IMR-90 (cell line): ENCODE measurements at regions not wholly inside any gene's neighbourhood (a gene's known extent, or its start where the extent isn't known, plus 50 kb on each side); places are given as distances from the start of the nearest gene placed in this dataset.

Experiments
- ATAC-seq: fragments of 200-7000 bp; cut with Tn5 transposase; 2 replicates; pipeline ENCODE4 v1.9.1; 2020; ENCODE audit warnings: low read depth, mild to moderate bottlenecking, moderate library complexity
- BruUV-seq: library from RNA; stranded (reverse); fragments of 400-500 nt; replicated peaks from 2 replicates; lab custom pipeline; 2021; lab: Mats Ljungman, UMichigan
- CTCF ChIA-PET: fragments of 300-600 bp; formaldehyde crosslinking; extraction: SDS; loops from one replicate; lab custom pipeline; 2021; ENCODE audit warnings: antibody characterized with exemption; lab: Yijun Ruan, JAX
- POLR2A ChIA-PET: fragments of 300-600 bp; sonication (Branson Sonifier 250); formaldehyde crosslinking; loops from one replicate; lab custom pipeline; 2022; ENCODE audit warnings: antibody characterized with exemption; ENCODE audit not compliant: unreplicated experiment; lab: Charles Lee
- DNase-seq: peaks from one replicate; pipeline ENCODE4 v3.0.0; 2013
- H2AFZ ChIP-seq: replicated peaks from 2 replicates; pipeline ENCODE3; 2013; ENCODE audit warnings: low read length, mild to moderate bottlenecking; ENCODE audit not compliant: poor library complexity
- H2AK5ac ChIP-seq: 2 replicates; pipeline ENCODE4 v1.6.1; 2013; ENCODE audit warnings: low read depth, low read length, inconsistent platforms
- H2AK9ac ChIP-seq: replicated peaks from 2 replicates; pipeline ENCODE3; 2013; ENCODE audit warnings: mild to moderate bottlenecking, low read depth, low read length, moderate library complexity; ENCODE audit not compliant: poor library complexity
- H2BK120ac ChIP-seq: 2 replicates; pipeline ENCODE4 v1.6.1; 2013; ENCODE audit warnings: low read depth, low read length, inconsistent platforms
- H2BK15ac ChIP-seq: 3 replicates; pipeline ENCODE4 v1.6.1; 2013; ENCODE audit warnings: low read depth, low read length, inconsistent platforms
- H2BK20ac ChIP-seq: 2 replicates; pipeline ENCODE4 v1.6.1; 2013; ENCODE audit warnings: low read depth, mild to moderate bottlenecking, inconsistent platforms, low read length, moderate library complexity
- H2BK5ac ChIP-seq: 2 replicates; pipeline ENCODE4 v1.6.1; 2013; ENCODE audit warnings: mild to moderate bottlenecking, low read depth, low read length, inconsistent platforms; ENCODE audit not compliant: poor library complexity, severe bottlenecking
- H3K14ac ChIP-seq: replicated peaks from 2 replicates; pipeline ENCODE4 v1.6.1; 2013; ENCODE audit warnings: low read depth, low read length, inconsistent platforms
- H3K18ac ChIP-seq: 2 replicates; pipeline ENCODE4 v1.6.1; 2013; ENCODE audit warnings: low read depth, low read length, control low read depth
- H3K23ac ChIP-seq: 2 replicates; pipeline ENCODE4 v1.6.1; 2013; ENCODE audit warnings: low read depth, low read length, inconsistent platforms
- H3K27ac ChIP-seq: 2 replicates; pipeline ENCODE4 v1.5.1; 2013; ENCODE audit warnings: mild to moderate bottlenecking, control low read depth, low read length; ENCODE audit not compliant: insufficient read depth
- H3K27me3 ChIP-seq: 2 replicates; pipeline ENCODE4 v1.6.1; 2013; ENCODE audit warnings: low read length; ENCODE audit not compliant: control insufficient read depth, insufficient read depth
- H3K36me3 ChIP-seq: 2 replicates; pipeline ENCODE4 v1.6.1; 2013; ENCODE audit warnings: low read length, mixed read lengths; ENCODE audit not compliant: control insufficient read depth, insufficient read depth
- H3K4ac ChIP-seq: 2 replicates; pipeline ENCODE4 v1.6.1; 2013; ENCODE audit warnings: low read depth, low read length, inconsistent platforms
- H3K4me1 ChIP-seq: 2 replicates; pipeline ENCODE4 v1.6.1; 2013; ENCODE audit warnings: low read length, mixed read lengths; ENCODE audit not compliant: control insufficient read depth, insufficient read depth
- H3K4me2 ChIP-seq: 2 replicates; pipeline ENCODE4 v1.6.1; 2013; ENCODE audit warnings: low read depth, mild to moderate bottlenecking, control low read depth, low read length, moderate library complexity
- H3K4me3 ChIP-seq: 2 replicates; pipeline ENCODE4 v1.5.1; 2013; ENCODE audit warnings: low read depth, mild to moderate bottlenecking, control low read depth, low read length, moderate library complexity; ENCODE audit not compliant: insufficient read depth
- H3K56ac ChIP-seq: 2 replicates; pipeline ENCODE4 v1.6.1; 2013; ENCODE audit warnings: low read length, inconsistent platforms; ENCODE audit not compliant: insufficient read depth; ENCODE audit errors: extremely low read depth
- H3K79me1 ChIP-seq, 2 experiments: 2 replicates each; pipeline ENCODE4 v1.6.1; 2013; ENCODE audit warnings: low read length in 2 of 2, inconsistent platforms in 1 of 2, low read depth in 1 of 2
- H3K9ac ChIP-seq: 2 replicates; pipeline ENCODE4 v1.6.1; 2013; ENCODE audit warnings: low read depth, low read length, control low read depth
- H3K9me1 ChIP-seq: 2 replicates; pipeline ENCODE4 v1.6.1; 2013; ENCODE audit warnings: low read length, inconsistent platforms; ENCODE audit not compliant: insufficient read depth
- H3K9me3 ChIP-seq: 2 replicates; pipeline ENCODE4 v1.6.1; 2013; ENCODE audit warnings: low read length; ENCODE audit not compliant: control insufficient read depth, insufficient read depth
- H4K20me1 ChIP-seq: 2 replicates; pipeline ENCODE4 v1.6.1; 2013; ENCODE audit warnings: low read length, inconsistent platforms; ENCODE audit not compliant: insufficient read depth
- H4K5ac ChIP-seq: 2 replicates; pipeline ENCODE4 v1.6.1; 2013; ENCODE audit warnings: mild to moderate bottlenecking, low read depth, low read length, control low read depth
- H4K8ac ChIP-seq, 2 experiments: 2 replicates each; pipeline ENCODE4 v1.6.1; 2013; ENCODE audit warnings: low read depth in 2 of 2, low read length in 2 of 2, control low read depth in 1 of 2, inconsistent platforms in 1 of 2
- H4K91ac ChIP-seq: 2 replicates; pipeline ENCODE4 v1.6.1; 2013; ENCODE audit warnings: low read depth, low read length, inconsistent platforms; ENCODE audit not compliant: insufficient read depth
- BHLHE40 ChIP-seq: fragments of 150-350 bp; IDR thresholded peaks from 2 replicates; pipeline ENCODE4 v1.6.1; 2016; ENCODE audit warnings: mild to moderate bottlenecking, low read depth, low read length
- CEBPB ChIP-seq: IDR thresholded peaks from 2 replicates; pipeline ENCODE4 v1.6.1; 2012; ENCODE audit warnings: low read depth, low read length, improper control_type of control experiment
- FOS ChIP-seq: fragments of 150-350 bp; IDR thresholded peaks from 2 replicates; pipeline ENCODE4 v1.6.1; 2016; ENCODE audit warnings: low read depth, low read length
- MAFK ChIP-seq: IDR thresholded peaks from 2 replicates; pipeline ENCODE4 v1.6.1; 2012; ENCODE audit warnings: low read depth, low read length, improper control_type of control experiment
- MAZ ChIP-seq: IDR thresholded peaks from 2 replicates; pipeline ENCODE4 v1.6.1; 2012; ENCODE audit warnings: low read depth, mild to moderate bottlenecking, low read length, improper control_type of control experiment, moderate library complexity, borderline replicate concordance
- NFE2L2 ChIP-seq: fragments of 150-350 bp; IDR thresholded peaks from 2 replicates; pipeline ENCODE4 v1.6.1; 2016; ENCODE audit warnings: low read depth, mild to moderate bottlenecking, low read length
- POLR2A ChIP-seq: IDR thresholded peaks from 2 replicates; pipeline ENCODE4 v1.6.1; 2012; ENCODE audit warnings: mild to moderate bottlenecking, low read depth, low read length
- RAD21 ChIP-seq: IDR thresholded peaks from 2 replicates; pipeline ENCODE4 v1.6.1; 2012; ENCODE audit warnings: low read length, improper control_type of control experiment
- RCOR1 ChIP-seq: IDR thresholded peaks from 2 replicates; pipeline ENCODE4 v1.6.1; 2012; ENCODE audit warnings: mild to moderate bottlenecking, low read length, improper control_type of control experiment; ENCODE audit not compliant: insufficient replicate concordance
- SMC3 ChIP-seq: fragments of 150-350 bp; IDR thresholded peaks from 2 replicates; pipeline ENCODE4 v1.6.1; 2016; ENCODE audit warnings: low read depth, mild to moderate bottlenecking, antibody characterized with exemption, low read length, moderate library complexity
- WGBS, 2 experiments: methylation state at CpG; one replicate each; pipeline versions ENCODE4 v1.1.5 to v1.1.7; 2013; ENCODE audit warnings: missing lambda C conversion rate in 2 of 2; ENCODE audit not compliant: insufficient read length in 1 of 2; ENCODE audit errors: extremely low coverage in 2 of 2; 5-methylcytosine and 5-hydroxymethylcytosine counted together
- dilution Hi-C: fragments of 300-500 bp; cut with HindIII; formaldehyde crosslinking; loops from one replicate; pipeline ENCODE4 v1.14.3; 2018; ENCODE audit warnings: low sequenced_read_pairs; ENCODE audit not compliant: unreplicated experiment
- in situ Hi-C: fragments of 300-500 bp; cut with MboI; formaldehyde crosslinking; loops from 3 replicates; pipeline ENCODE4 v1.14.3; 2019; ENCODE audit warnings: low sequenced_read_pairs, inconsistent platforms, mixed read lengths
- intact Hi-C: fragments of 100-400 bp; cut with micrococcal nuclease; formaldehyde crosslinking; loops from 2 replicates; pipeline ENCODE4 v1.10.0; 2022
- TF ChIP-seq, protein P1 (sequence below): conservative IDR thresholded peaks from 2 replicates; pipeline ENCODE4 v1.5.1; 2012; ENCODE audit warnings: mild to moderate bottlenecking, low read depth, low read length, improper control_type of control experiment
- TF ChIP-seq, protein P2 (sequence below): fragments of 150-350 bp; IDR thresholded peaks from 2 replicates; pipeline ENCODE4 v1.6.1; 2017; ENCODE audit warnings: mild to moderate bottlenecking, antibody characterized with exemption, low read length, low read depth

DNA sequence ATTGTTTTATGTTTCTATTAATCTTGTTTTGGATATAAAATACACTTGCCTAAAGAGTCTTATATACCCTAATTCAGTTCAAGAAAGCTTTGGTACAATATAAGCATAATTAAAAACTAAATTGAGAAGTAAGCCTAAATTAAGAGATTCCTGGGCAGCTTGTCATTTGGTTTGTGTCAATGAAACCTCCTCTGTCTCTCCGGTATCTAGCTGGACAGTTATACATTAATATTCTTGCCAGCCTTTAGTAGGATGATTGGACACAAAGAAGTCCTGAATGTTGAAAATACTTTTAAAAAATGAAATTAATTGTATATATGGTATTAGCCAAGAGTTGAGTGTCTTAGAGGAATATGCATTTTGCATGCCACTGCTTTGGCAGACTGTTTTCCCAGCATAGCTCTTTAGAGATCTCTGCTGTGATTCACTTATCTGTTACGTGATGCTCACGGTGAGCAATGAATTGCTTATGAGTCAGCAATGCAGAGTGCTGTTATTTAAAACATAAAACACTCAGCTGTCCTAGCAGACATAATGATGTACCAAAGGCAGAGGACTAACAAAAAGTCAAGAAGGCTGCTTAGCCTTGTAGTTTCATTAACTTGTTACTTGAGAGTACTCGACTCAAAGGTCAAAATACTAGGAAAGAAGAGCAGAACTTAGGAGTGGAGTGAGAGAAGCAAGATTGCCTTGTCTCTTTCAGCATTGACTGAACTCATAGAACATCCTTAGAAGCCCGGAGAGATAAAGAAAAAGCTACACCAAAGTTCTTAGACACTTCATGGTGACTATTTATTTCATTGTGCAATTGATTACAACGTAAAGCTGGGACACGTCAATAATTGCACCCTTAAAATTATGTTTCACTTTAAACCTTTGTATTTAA is 1296.1 kb upstream of the PCDH7 start:
- H3K56ac ChIP-seq: no peak overlapping the region
- no TSS peak for BruUV-seq
- ChIA-PET POLR2A (no interaction called here), CTCF (no interaction called here)
- H4K5ac ChIP-seq: peak overlapping the region; percentile 47; the same call in 1 of the 2 replicates
- no peak overlapping the region for H3K14ac ChIP-seq
- WGBS, 2 experiments: no CpG with 5 or more reads among the region's 7 CpGs
- dilution Hi-C loops: no loop called here
- H3K27ac ChIP-seq: no peak overlapping the region
- peak overlapping the region; percentile 88 for H2BK5ac ChIP-seq
- H3K4me2 ChIP-seq: peak overlapping the region; percentile 87; the same call in 1 of the 2 replicates
- DNase-seq (peak; percentile 95), ATAC-seq (peak; percentile 96)
- in situ Hi-C loops: no loop called here
- peak overlapping the region; percentile 35; the same call in 1 of the 2 replicates for H3K4ac ChIP-seq
- H3K79me1 ChIP-seq: no peaks in the 10 kb centered on the region
- H3K27me3 ChIP-seq: no peaks in the 10 kb centered on the region
- no peaks in the 10 kb centered on the region for H3K9me1 ChIP-seq
- H3K4me3 ChIP-seq: peak overlapping the region; percentile 28; the same call in 1 of the 2 replicates
- peak overlapping the region; percentile 23; the same call in 1 of the 2 replicates for H3K23ac ChIP-seq
- peak overlapping the region in 1 of 2 experiments; percentile 71; a peak in 1 of 4 replicates for H4K8ac ChIP-seq
- peak overlapping the region; percentile 79 for H2BK20ac ChIP-seq
- no peaks in the 10 kb centered on the region for H3K4me1 ChIP-seq
- no peak overlapping the region; the same call in 1 of the 2 replicates for H3K9ac ChIP-seq
- no peaks in the 10 kb centered on the region for H3K36me3 ChIP-seq
- no peak overlapping the region for H4K91ac ChIP-seq
- no peaks in the 10 kb centered on the region for H3K9me3 ChIP-seq
- no peak overlapping the region for H2AFZ ChIP-seq
- peak overlapping the region; percentile 76; the same call in 1 of the 2 replicates for H2BK120ac ChIP-seq
- H3K18ac ChIP-seq: peak overlapping the region; percentile 85; the same call in 1 of the 2 replicates
- intact Hi-C loops: no loop called here
- no peak overlapping the region for H2AK9ac ChIP-seq
- H4K20me1 ChIP-seq: no peaks in the 10 kb centered on the region
- H2AK5ac ChIP-seq: no peak overlapping the region
- peak overlapping the region; percentile 16; the same call in 1 of the 3 replicates for H2BK15ac ChIP-seq
- TF ChIP-seq RCOR1: no peak
- TF ChIP-seq POLR2A: no peak
- TF ChIP-seq CEBPB: peak; percentile 54; the same call in 1 of the 2 replicates
- TF ChIP-seq MAZ: no peak
- TF ChIP-seq NFE2L2: peak; percentile 52; the same call in 1 of the 2 replicates
- peak; percentile 57 for TF ChIP-seq MAFK
- TF ChIP-seq, protein P1, sequence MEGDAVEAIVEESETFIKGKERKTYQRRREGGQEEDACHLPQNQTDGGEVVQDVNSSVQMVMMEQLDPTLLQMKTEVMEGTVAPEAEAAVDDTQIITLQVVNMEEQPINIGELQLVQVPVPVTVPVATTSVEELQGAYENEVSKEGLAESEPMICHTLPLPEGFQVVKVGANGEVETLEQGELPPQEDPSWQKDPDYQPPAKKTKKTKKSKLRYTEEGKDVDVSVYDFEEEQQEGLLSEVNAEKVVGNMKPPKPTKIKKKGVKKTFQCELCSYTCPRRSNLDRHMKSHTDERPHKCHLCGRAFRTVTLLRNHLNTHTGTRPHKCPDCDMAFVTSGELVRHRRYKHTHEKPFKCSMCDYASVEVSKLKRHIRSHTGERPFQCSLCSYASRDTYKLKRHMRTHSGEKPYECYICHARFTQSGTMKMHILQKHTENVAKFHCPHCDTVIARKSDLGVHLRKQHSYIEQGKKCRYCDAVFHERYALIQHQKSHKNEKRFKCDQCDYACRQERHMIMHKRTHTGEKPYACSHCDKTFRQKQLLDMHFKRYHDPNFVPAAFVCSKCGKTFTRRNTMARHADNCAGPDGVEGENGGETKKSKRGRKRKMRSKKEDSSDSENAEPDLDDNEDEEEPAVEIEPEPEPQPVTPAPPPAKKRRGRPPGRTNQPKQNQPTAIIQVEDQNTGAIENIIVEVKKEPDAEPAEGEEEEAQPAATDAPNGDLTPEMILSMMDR: no peak
- peak; percentile 50; the same call in 1 of the 2 replicates for TF ChIP-seq BHLHE40
- no peak for TF ChIP-seq SMC3
- TF ChIP-seq RAD21: no peak
- TF ChIP-seq, protein P2, sequence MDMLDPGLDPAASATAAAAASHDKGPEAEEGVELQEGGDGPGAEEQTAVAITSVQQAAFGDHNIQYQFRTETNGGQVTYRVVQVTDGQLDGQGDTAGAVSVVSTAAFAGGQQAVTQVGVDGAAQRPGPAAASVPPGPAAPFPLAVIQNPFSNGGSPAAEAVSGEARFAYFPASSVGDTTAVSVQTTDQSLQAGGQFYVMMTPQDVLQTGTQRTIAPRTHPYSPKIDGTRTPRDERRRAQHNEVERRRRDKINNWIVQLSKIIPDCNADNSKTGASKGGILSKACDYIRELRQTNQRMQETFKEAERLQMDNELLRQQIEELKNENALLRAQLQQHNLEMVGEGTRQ: no peak
- peak; percentile 96 for TF ChIP-seq FOS
